Lung (tissue), 11 donors: ENCODE measurements at regions not wholly inside any gene's neighbourhood (a gene's known extent, or its start where the extent isn't known, plus 50 kb on each side); places are given as distances from the start of the nearest gene placed in this dataset.

Experiments
- ATAC-seq: fragments of 200-7000 bp; cut with Tn5 transposase; one replicate; pipeline ENCODE4 v1.9.1; 2020; ENCODE audit warnings: moderate number of reproducible peaks; ENCODE audit not compliant: insufficient read depth, low FRiP score
- DNase-seq, 3 donors: peaks; one replicate each; pipeline ENCODE4 v3.0.0-alpha.2; 2013 to 2017
- H3K27ac ChIP-seq, 2 donors: one replicate each; pipeline ENCODE4 v1.5.1; 2013; ENCODE audit warnings: mild to moderate bottlenecking in 2 of 2, moderate library complexity in 2 of 2, control low read depth in 1 of 2, inconsistent platforms in 1 of 2, low read depth in 1 of 2, low read length in 1 of 2
- H3K27me3 ChIP-seq, 3 donors: one replicate each; pipeline ENCODE4 v1.5.1; 2013; ENCODE audit warnings: low read length in 2 of 3; ENCODE audit not compliant: control insufficient read depth in 3 of 3, insufficient read depth in 3 of 3
- H3K36me3 ChIP-seq, 4 donors: one replicate each; pipeline ENCODE4 v1.5.1; 2013; ENCODE audit warnings: low read length in 4 of 4, mild to moderate bottlenecking in 1 of 4, moderate library complexity in 1 of 4; ENCODE audit not compliant: control insufficient read depth in 4 of 4, insufficient read depth in 4 of 4
- H3K4me1 ChIP-seq, 5 donors: one replicate each; pipeline ENCODE4 v1.5.1; 2013; ENCODE audit warnings: low read length in 5 of 5, mild to moderate bottlenecking in 2 of 5, moderate library complexity in 1 of 5; ENCODE audit not compliant: control insufficient read depth in 5 of 5, insufficient read depth in 5 of 5
- H3K4me3 ChIP-seq: one replicate; pipeline ENCODE4 v1.5.1; 2013; ENCODE audit warnings: mild to moderate bottlenecking, control low read depth, moderate library complexity
- H3K9ac ChIP-seq, 2 donors: one replicate each; pipeline ENCODE4 v1.5.1; 2013; ENCODE audit warnings: low read length in 2 of 2, control low read depth in 1 of 2; ENCODE audit not compliant: insufficient read depth in 1 of 2
- H3K9me3 ChIP-seq, 4 donors: one replicate each; pipeline ENCODE4 v1.5.1; 2013; ENCODE audit warnings: low read length in 3 of 4, mild to moderate bottlenecking in 1 of 4, moderate library complexity in 1 of 4; ENCODE audit not compliant: control insufficient read depth in 4 of 4, insufficient read depth in 3 of 4
- CTCF ChIP-seq: IDR thresholded peaks from 2 replicates; pipeline ENCODE4 v1.5.1; 2012; ENCODE audit warnings: mild to moderate bottlenecking; ENCODE audit errors: control extremely low read depth, extremely low read depth
- WGBS, 2 donors: extraction: QIAGEN DNeasy Blood & Tissue Kit; methylation state at CpG; one replicate each; pipeline ENCODE4 v1.1.7; 2013; 5-methylcytosine and 5-hydroxymethylcytosine counted together
- donor health status: control.
- donor health status: control.
- donor health status: Bipolar disorder and iron deficiency.
- donor health status: healthy.
- donor health status: DM: yes; HTN: yes; CAD: no.

- H3K27ac ChIP-seq: no peak overlapping the region
- no peaks in the 10 kb centered on the region for H3K27me3 ChIP-seq
- H3K4me1 ChIP-seq: no peaks in the 10 kb centered on the region
- H3K4me3 ChIP-seq: no peak overlapping the region
- DNase-seq: no peak
- no peak for TF ChIP-seq CTCF
- no peaks in the 10 kb centered on the region for H3K36me3 ChIP-seq
- no peak overlapping the region for H3K9ac ChIP-seq
- H3K9me3 ChIP-seq: peaks cover 0 to 6% (median 2%) of the 10 kb centered on the region in 4 donors
- 67 to 82% methylated on average over 1 of the region's 1 CpG for WGBS, 2 donors
- no peak for ATAC-seq
These were observed 176.5 kb downstream of the CENPW start for GRCh38 chr6:126516411-126516810.

GRCh38 chr6:126524811-126525326 lies 185.0 kb downstream of the CENPW start:
- Histone ChIP-seq H3K27me3 (no peaks in the 10 kb centered on the region), H3K4me3 (no peak overlapping the region), H3K36me3 (no peaks in the 10 kb centered on the region), H3K27ac (no peak overlapping the region), H3K9ac (no peak overlapping the region), H3K9me3 (peaks cover 0 to 3% (median 1%) of the 10 kb centered on the region in 4 donors), H3K4me1 (peaks cover 0 to 3% (median 0%) of the 10 kb centered on the region in 5 donors)
- ATAC-seq (no peak), DNase-seq (no peak)
- 59 to 76% methylated on average over 2 of the region's 2 CpGs for WGBS, 2 donors
- TF ChIP-seq CTCF: no peak

- TF ChIP-seq CTCF: no peak
- Histone ChIP-seq H3K4me3 (no peak overlapping the region), H3K36me3 (no peaks in the 10 kb centered on the region), H3K27ac (no peak overlapping the region), H3K9ac (no peak overlapping the region), H3K27me3 (no peaks in the 10 kb centered on the region), H3K9me3 (peaks cover 0 to under 1% (median 0%) of the 10 kb centered on the region in 4 donors), H3K4me1 (peaks cover 0 to 6% (median 0%) of the 10 kb centered on the region in 5 donors)
- no peak for ATAC-seq
- WGBS, 2 donors: 91 to 92% methylated on average over 2 of the region's 2 CpGs
- no peak for DNase-seq
These were observed 186.6 kb downstream of the CENPW start for GRCh38 chr6:126526547-126526946.
